ENCODE measurements at regions not wholly inside any gene's neighbourhood (a gene's known extent, or its start where the extent isn't known, plus 50 kb on each side); places are given as distances from the start of the nearest gene placed in this dataset.

- TF ChIP-seq FOXP2 (optimal IDR thresholded peaks at IDR 0.05; ENCODE audit: control extremely low read depth, extremely low read length, insufficient read depth) (no peak), POLR2AphosphoS5 (IDR thresholded peaks at IDR 0.05; ENCODE audit: borderline replicate concordance, low read depth, low read length) (no peak)
These were observed 578.0 kb downstream of the KCNA4 start for GRCh38 chr11:29438815-29439214.
